RWPE2 (cell line): ENCODE measurements at regions not wholly inside any gene's neighbourhood (a gene's known extent, or its start where the extent isn't known, plus 50 kb on each side); places are given as distances from the start of the nearest gene placed in this dataset.
A peak's percentile ranks its signal among the peaks of the same experiment; 100 is the strongest.
"Not testable (repeated sequence)": the region's sequence is repeated elsewhere in the genome, so short reads cannot be mapped to it uniquely, and the experiment has no call there.

ENCODE experiments used
- ATAC-seq: fragments of 200-7000 bp; cut with Tn5 transposase; 3 replicates; pipeline ENCODE4 v1.9.1; 2021; ENCODE audit warnings: low read depth
- DNase-seq: peaks from one replicate; pipeline ENCODE4 v3.0.0-alpha.2; 2020; ENCODE audit warnings: low spot score
- H3K27ac ChIP-seq: fragments of 450-650 bp; 2 replicates; pipeline ENCODE4 v1.5.1; 2017; ENCODE audit warnings: mild to moderate bottlenecking; ENCODE audit not compliant: poor library complexity, severe bottlenecking
- H3K27me3 ChIP-seq: fragments of 250-450 bp; sonication (Bioruptor Pico); 2 replicates; pipeline ENCODE4 v1.5.1; 2021; ENCODE audit warnings: mild to moderate bottlenecking, moderate library complexity; ENCODE audit not compliant: insufficient read depth, poor library complexity, severe bottlenecking
- H3K36me3 ChIP-seq: fragments of 250-450 bp; sonication (Bioruptor Pico); 2 replicates; pipeline ENCODE4 v1.5.1; 2020; ENCODE audit warnings: low read depth, mild to moderate bottlenecking, moderate library complexity
- H3K4me1 ChIP-seq: fragments of 250-450 bp; sonication (Bioruptor Pico); 2 replicates; pipeline ENCODE4 v1.5.1; 2021; ENCODE audit warnings: mild to moderate bottlenecking, moderate library complexity; ENCODE audit not compliant: insufficient read depth, poor library complexity, severe bottlenecking
- H3K4me3 ChIP-seq: fragments of 250-450 bp; sonication (Bioruptor Pico); 2 replicates; pipeline ENCODE4 v1.5.1; 2021; ENCODE audit warnings: mild to moderate bottlenecking, moderate library complexity; ENCODE audit not compliant: severe bottlenecking
- H3K9me3 ChIP-seq: fragments of 250-450 bp; sonication (Bioruptor Pico); 2 replicates; pipeline ENCODE4 v1.5.1; 2021; ENCODE audit warnings: mild to moderate bottlenecking, moderate library complexity; ENCODE audit not compliant: severe bottlenecking
- TF ChIP-seq, protein P1 (sequence below): fragments of 450-650 bp; IDR thresholded peaks from one replicate; pipeline ENCODE4 v1.5.1; 2017; ENCODE audit warnings: mild to moderate bottlenecking, moderate library complexity; ENCODE audit not compliant: poor library complexity, severe bottlenecking

- not testable (repeated sequence) for H3K4me1 ChIP-seq, DNase-seq, ATAC-seq, H3K4me3 ChIP-seq, H3K27me3 ChIP-seq, H3K27ac ChIP-seq, H3K9me3 ChIP-seq, H3K36me3 ChIP-seq
These were observed 2997.8 kb upstream of the TEKT4 start for GRCh38 chr2:91873416-91873815.

- DNase-seq, H3K27me3 ChIP-seq, H3K4me1 ChIP-seq, ATAC-seq, H3K27ac ChIP-seq, H3K36me3 ChIP-seq, H3K9me3 ChIP-seq, H3K4me3 ChIP-seq: not testable (repeated sequence)
These were observed 2993.5 kb upstream of the TEKT4 start for GRCh38 chr2:91877658-91878210.

GRCh38 chr2:91895091-91895490 lies 2976.1 kb upstream of the TEKT4 start:
- not testable (repeated sequence) for H3K4me1 ChIP-seq, H3K9me3 ChIP-seq, H3K27ac ChIP-seq, ATAC-seq, H3K27me3 ChIP-seq, H3K4me3 ChIP-seq, H3K36me3 ChIP-seq, DNase-seq
- TF ChIP-seq, protein P1, sequence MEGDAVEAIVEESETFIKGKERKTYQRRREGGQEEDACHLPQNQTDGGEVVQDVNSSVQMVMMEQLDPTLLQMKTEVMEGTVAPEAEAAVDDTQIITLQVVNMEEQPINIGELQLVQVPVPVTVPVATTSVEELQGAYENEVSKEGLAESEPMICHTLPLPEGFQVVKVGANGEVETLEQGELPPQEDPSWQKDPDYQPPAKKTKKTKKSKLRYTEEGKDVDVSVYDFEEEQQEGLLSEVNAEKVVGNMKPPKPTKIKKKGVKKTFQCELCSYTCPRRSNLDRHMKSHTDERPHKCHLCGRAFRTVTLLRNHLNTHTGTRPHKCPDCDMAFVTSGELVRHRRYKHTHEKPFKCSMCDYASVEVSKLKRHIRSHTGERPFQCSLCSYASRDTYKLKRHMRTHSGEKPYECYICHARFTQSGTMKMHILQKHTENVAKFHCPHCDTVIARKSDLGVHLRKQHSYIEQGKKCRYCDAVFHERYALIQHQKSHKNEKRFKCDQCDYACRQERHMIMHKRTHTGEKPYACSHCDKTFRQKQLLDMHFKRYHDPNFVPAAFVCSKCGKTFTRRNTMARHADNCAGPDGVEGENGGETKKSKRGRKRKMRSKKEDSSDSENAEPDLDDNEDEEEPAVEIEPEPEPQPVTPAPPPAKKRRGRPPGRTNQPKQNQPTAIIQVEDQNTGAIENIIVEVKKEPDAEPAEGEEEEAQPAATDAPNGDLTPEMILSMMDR = peak; percentile 39

DNA sequence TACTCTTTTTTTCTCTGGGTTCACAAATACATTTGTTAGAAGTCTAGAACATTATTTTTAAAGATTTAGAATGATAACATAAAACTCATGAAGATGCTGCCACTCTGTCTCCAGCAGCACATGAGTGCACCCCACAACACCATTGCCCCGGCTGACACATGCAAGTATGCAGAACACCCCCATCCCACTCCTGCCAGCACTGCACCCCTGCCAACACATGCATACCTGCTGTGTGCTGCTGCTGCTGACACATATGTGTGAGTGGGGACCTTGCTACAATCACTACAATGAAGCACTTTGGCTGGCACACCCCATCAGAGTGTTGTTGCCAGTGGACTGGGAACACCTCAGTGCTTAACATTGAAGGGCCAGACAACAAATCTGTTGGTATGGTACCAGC lies 2953.6 kb upstream of the TEKT4 start:
- H3K27me3 ChIP-seq, H3K4me1 ChIP-seq, DNase-seq, H3K27ac ChIP-seq, H3K9me3 ChIP-seq, ATAC-seq, H3K36me3 ChIP-seq, H3K4me3 ChIP-seq: not testable (repeated sequence)
